ENCODE measurements at regions not wholly inside any gene's neighbourhood (a gene's known extent, or its start where the extent isn't known, plus 50 kb on each side); places are given as distances from the start of the nearest gene placed in this dataset.
A peak's percentile ranks its signal among the peaks of the same experiment; 100 is the strongest.

GRCh38 chr2:123209202-123209601, 815.9 kb upstream of the CNTNAP5 start:
- DNase-seq = no peak

DNA sequence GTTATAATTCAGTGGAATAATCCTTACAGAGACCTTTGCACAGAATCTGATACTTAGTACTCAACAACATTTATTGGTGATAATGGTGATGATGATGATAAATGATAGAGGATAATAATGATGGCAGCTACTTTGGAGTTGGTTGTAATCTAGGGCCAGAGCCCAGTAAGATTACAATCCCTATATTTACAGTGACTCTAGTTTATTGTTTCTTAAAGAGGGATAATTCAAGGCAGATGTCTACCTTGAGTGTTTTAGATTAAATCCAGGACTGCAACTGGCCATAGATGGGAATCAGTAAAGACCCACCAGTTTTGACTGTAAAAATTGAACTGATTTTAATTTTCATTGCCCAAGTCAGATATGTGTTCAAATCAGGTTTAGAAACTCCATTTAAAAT, 813.9 kb upstream of the CNTNAP5 start:
- DNase-seq = no peak

DNA sequence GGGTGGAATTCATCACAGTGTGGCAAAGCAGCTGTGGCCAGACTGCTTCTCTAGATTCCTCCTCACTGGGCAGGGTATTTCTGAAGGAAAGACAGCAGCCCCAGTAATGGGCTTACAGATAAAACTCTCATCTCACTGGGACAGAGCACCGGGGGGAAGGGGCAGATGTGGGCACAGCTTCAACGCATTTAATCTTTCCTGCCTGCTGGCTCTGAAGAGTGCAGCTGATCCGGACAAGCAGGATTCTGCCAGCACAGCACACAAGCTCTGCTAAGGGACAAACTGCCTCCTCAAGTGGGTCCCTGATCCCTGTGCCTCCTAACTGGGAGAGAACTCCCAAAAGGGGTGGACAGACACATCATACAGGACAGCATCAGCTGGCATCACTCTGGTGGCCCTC, 779.9 kb upstream of the CNTNAP5 start:
- no peak for DNase-seq

- no peak for DNase-seq
Measured at GRCh38 chr2:123258877-123259539, 766.1 kb upstream of the CNTNAP5 start.

DNA sequence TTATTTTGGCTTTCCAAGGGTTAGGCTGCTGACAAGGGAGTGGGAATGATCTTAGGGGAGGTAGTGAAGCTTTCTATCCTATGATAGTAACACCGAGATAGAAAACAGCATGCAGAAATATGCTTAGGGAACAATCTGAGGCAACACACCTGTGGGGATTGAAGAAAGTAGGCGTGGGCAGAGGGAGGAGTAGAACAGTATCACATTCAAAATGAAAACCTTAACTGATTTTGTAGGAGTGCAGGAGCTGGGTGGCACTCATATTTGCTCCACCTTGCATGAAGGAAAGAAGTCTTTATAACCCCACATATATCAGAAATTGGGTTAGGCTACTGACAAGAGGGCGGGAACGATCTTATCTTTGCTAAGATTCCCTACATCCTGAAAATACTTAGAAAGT, 762.2 kb upstream of the CNTNAP5 start:
- no peak for DNase-seq

GRCh38 chr2:123283431-123283830, 741.7 kb upstream of the CNTNAP5 start:
- DNase-seq = no peak

DNA sequence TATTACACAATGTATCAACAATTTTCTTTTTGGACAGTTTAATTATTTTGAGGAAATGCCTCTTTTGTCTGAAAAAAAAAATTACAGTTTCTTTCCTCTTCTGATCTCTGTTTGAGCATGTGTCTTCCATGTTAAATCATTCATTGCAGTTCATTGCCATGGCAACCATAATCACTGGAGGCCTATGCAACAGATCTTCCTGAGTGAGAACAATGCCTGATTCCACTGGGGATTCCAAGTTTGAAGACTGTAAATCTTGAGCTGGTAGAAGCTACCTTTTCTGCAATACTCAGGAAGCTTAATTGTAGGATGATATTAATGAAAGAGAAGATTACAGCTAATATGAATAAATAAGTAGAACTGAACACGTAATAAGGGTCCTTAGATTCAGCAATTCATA, 721.4 kb upstream of the CNTNAP5 start:
- DNase-seq = peak; percentile 57

Data from DMS53 (cell line).